ENCODE measurements at regions not wholly inside any gene's neighbourhood (a gene's known extent, or its start where the extent isn't known, plus 50 kb on each side); places are given as distances from the start of the nearest gene placed in this dataset.

- Histone ChIP-seq H3K27me3 (replicated peaks; ENCODE audit: control insufficient read depth, insufficient read depth, low read length) (no peaks in the 10 kb centered on the region), H3K4me3 (replicated peaks; ENCODE audit: low read depth, low read length) (no peak overlapping the region), H3K36me3 (ENCODE audit: control insufficient read depth, insufficient read depth, low read length) (no peaks in the 10 kb centered on the region)
- DNase-seq (ENCODE audit: extremely low read depth, insufficient read length): no peak
- TF ChIP-seq CTCF (IDR thresholded peaks at IDR 0.05; ENCODE audit: insufficient read depth, low read length, poor library complexity, severe bottlenecking): no peak
These were observed 233.0 kb upstream of the SGCD start for GRCh38 chr5:156094001-156094400.

- H3K36me3 ChIP-seq (ENCODE audit: control insufficient read depth, insufficient read depth, low read length): no peaks in the 10 kb centered on the region
- TF ChIP-seq CTCF (IDR thresholded peaks at IDR 0.05; ENCODE audit: insufficient read depth, low read length, poor library complexity, severe bottlenecking): no peak
- H3K27me3 ChIP-seq (replicated peaks; ENCODE audit: control insufficient read depth, insufficient read depth, low read length): no peaks in the 10 kb centered on the region
- H3K4me3 ChIP-seq (replicated peaks; ENCODE audit: low read depth, low read length): no peak overlapping the region
- DNase-seq (ENCODE audit: extremely low read depth, insufficient read length): no peak
These were observed 231.2 kb upstream of the SGCD start for GRCh38 chr5:156095709-156096241.

- Histone ChIP-seq H3K27me3 (replicated peaks; ENCODE audit: control insufficient read depth, insufficient read depth, low read length) (no peaks in the 10 kb centered on the region), H3K36me3 (ENCODE audit: control insufficient read depth, insufficient read depth, low read length) (no peaks in the 10 kb centered on the region), H3K4me3 (replicated peaks; ENCODE audit: low read depth, low read length) (no peak overlapping the region)
- TF ChIP-seq CTCF (IDR thresholded peaks at IDR 0.05; ENCODE audit: insufficient read depth, low read length, poor library complexity, severe bottlenecking): no peak
- no peak for DNase-seq (ENCODE audit: extremely low read depth, insufficient read length)
These were observed 230.7 kb upstream of the SGCD start for GRCh38 chr5:156096259-156096658.

- no peak for DNase-seq (ENCODE audit: extremely low read depth, insufficient read length)
- Histone ChIP-seq H3K36me3 (ENCODE audit: control insufficient read depth, insufficient read depth, low read length) (no peaks in the 10 kb centered on the region), H3K4me3 (replicated peaks; ENCODE audit: low read depth, low read length) (no peak overlapping the region), H3K27me3 (replicated peaks; ENCODE audit: control insufficient read depth, insufficient read depth, low read length) (no peaks in the 10 kb centered on the region)
- TF ChIP-seq CTCF (IDR thresholded peaks at IDR 0.05; ENCODE audit: insufficient read depth, low read length, poor library complexity, severe bottlenecking): no peak
These were observed 223.6 kb upstream of the SGCD start for GRCh38 chr5:156103155-156103885.

- Histone ChIP-seq H3K4me3 (replicated peaks; ENCODE audit: low read depth, low read length) (no peak overlapping the region), H3K27me3 (replicated peaks; ENCODE audit: control insufficient read depth, insufficient read depth, low read length) (no peaks in the 10 kb centered on the region), H3K36me3 (ENCODE audit: control insufficient read depth, insufficient read depth, low read length) (no peaks in the 10 kb centered on the region)
- no peak for TF ChIP-seq CTCF (IDR thresholded peaks at IDR 0.05; ENCODE audit: insufficient read depth, low read length, poor library complexity, severe bottlenecking)
- DNase-seq (ENCODE audit: extremely low read depth, insufficient read length): no peak
These were observed 217.5 kb upstream of the SGCD start for GRCh38 chr5:156109317-156110023.

All from GM06990 (cell line).